Panc1 (cell line): ENCODE measurements at regions not wholly inside any gene's neighbourhood (a gene's known extent, or its start where the extent isn't known, plus 50 kb on each side); places are given as distances from the start of the nearest gene placed in this dataset.

ENCODE experiments used
- ATAC-seq: fragments of 200-7000 bp; cut with Tn5 transposase; 2 replicates; pipeline ENCODE4 v1.9.1; 2020; ENCODE audit warnings: mild to moderate bottlenecking, moderate library complexity
- BruUV-seq: library from RNA; stranded (reverse); fragments of 400-500 nt; replicated peaks from 2 replicates; lab custom pipeline; 2021; lab: Mats Ljungman, UMichigan
- CTCF ChIA-PET: fragments of 300-600 bp; sonication (Branson Sonifier 250); formaldehyde crosslinking; loops from one replicate; lab custom pipeline; 2022; ENCODE audit warnings: antibody characterized with exemption; lab: Charles Lee
- POLR2A ChIA-PET: fragments of 300-600 bp; sonication (Branson Sonifier 250); formaldehyde crosslinking; loops from one replicate; lab custom pipeline; 2022; ENCODE audit warnings: antibody characterized with exemption; lab: Charles Lee
- DNase-seq: peaks from one replicate; pipeline ENCODE4 v3.0.0-alpha.2; 2010; ENCODE audit warnings: low read depth, low spot score
- H3K27ac ChIP-seq: 2 replicates; pipeline ENCODE4 v1.5.1; 2011; ENCODE audit warnings: mild to moderate bottlenecking, low read length, inconsistent platforms
- H3K27me3 ChIP-seq: fragments of 200-500 bp; sonication (Bioruptor generic); 2 replicates; pipeline ENCODE4 v1.6.0; 2014; ENCODE audit warnings: low read length, inconsistent platforms; ENCODE audit not compliant: control insufficient read depth, insufficient read depth
- H3K36me3 ChIP-seq: fragments of 200-500 bp; sonication (Bioruptor generic); 2 replicates; pipeline ENCODE4 v1.5.1; 2014; ENCODE audit warnings: inconsistent platforms, mild to moderate bottlenecking, low read length, moderate library complexity; ENCODE audit not compliant: control insufficient read depth, insufficient read depth
- H3K4me1 ChIP-seq: 2 replicates; pipeline ENCODE4 v1.5.1; 2011; ENCODE audit warnings: inconsistent platforms, mild to moderate bottlenecking, low read length, moderate library complexity; ENCODE audit not compliant: control insufficient read depth, insufficient read depth
- H3K4me3 ChIP-seq, 2 experiments: 2 replicates each; pipeline ENCODE4 v1.5.1; 2011 to 2012; ENCODE audit warnings: low read depth in 2 of 2, low read length in 2 of 2, mild to moderate bottlenecking in 2 of 2, inconsistent platforms in 1 of 2, moderate library complexity in 1 of 2
- H3K9me3 ChIP-seq: fragments of 200-500 bp; sonication (Bioruptor generic); 2 replicates; pipeline ENCODE4 v1.5.1; 2014; ENCODE audit warnings: low read depth, mild to moderate bottlenecking, inconsistent platforms, low read length, moderate library complexity; ENCODE audit not compliant: control insufficient read depth, insufficient read depth
- CTCF ChIP-seq: fragments of 450-650 bp; IDR thresholded peaks from 2 replicates; pipeline ENCODE4 v1.5.1; 2017; ENCODE audit warnings: mild to moderate bottlenecking
- POLR2AphosphoS5 ChIP-seq: IDR thresholded peaks from 2 replicates; pipeline ENCODE4 v1.6.1; 2012; ENCODE audit warnings: mild to moderate bottlenecking, low read depth, low read length, moderate library complexity
- REST ChIP-seq, 2 experiments: IDR thresholded peaks; 2 replicates each; pipeline ENCODE4 v1.6.1; 2011 to 2012; ENCODE audit warnings: low read depth in 2 of 2, control low read depth in 1 of 2, low read length in 1 of 2, mild to moderate bottlenecking in 1 of 2, moderate library complexity in 1 of 2; ENCODE audit not compliant: insufficient read depth in 1 of 2
- SIN3A ChIP-seq: IDR thresholded peaks from 2 replicates; pipeline ENCODE4 v1.6.1; 2012; ENCODE audit warnings: low read depth, mild to moderate bottlenecking, low read length, moderate library complexity, borderline replicate concordance; ENCODE audit not compliant: insufficient read depth
- TCF7L2 ChIP-seq: IDR thresholded peaks from 2 replicates; pipeline ENCODE4 v1.6.1; 2011; ENCODE audit warnings: mild to moderate bottlenecking, low read depth, low read length, inconsistent platforms
- in situ Hi-C: cut with HindIII; loops from 2 replicates; pipeline ENCODE4 v1.10.0; 2016; ENCODE audit warnings: low sequenced_read_pairs, low pct_unique_long_range_greater_than_20kb
- intact Hi-C: fragments of 100-400 bp; cut with micrococcal nuclease; formaldehyde crosslinking; loops from one replicate; pipeline ENCODE4 v1.10.0; 2022; ENCODE audit not compliant: unreplicated experiment

GRCh38 chr6:134431421-134431859 lies 113.5 kb upstream of the SGK1 start:
- BruUV-seq: no TSS peak
- H3K27ac ChIP-seq: no peak overlapping the region
- H3K4me1 ChIP-seq: 0 out of 2 replicates have a peak, but pooled peaks cover 5% of the 10 kb centered on the region
- no peaks in the 10 kb centered on the region for H3K27me3 ChIP-seq
- H3K9me3 ChIP-seq: no peaks in the 10 kb centered on the region
- no peak overlapping the region for H3K4me3 ChIP-seq
- POLR2A ChIA-PET: no interaction called here
- TF ChIP-seq CTCF (no peak), POLR2AphosphoS5 (no peak), SIN3A (no peak), REST (IDR thresholded peaks at IDR 0.05; ENCODE audit: insufficient read depth in 1 of 2, low read depth in 2 of 2, low read length in 1 of 2) (no peak), TCF7L2 (no peak)
- CTCF ChIA-PET: no interaction called here
- intact Hi-C loops (no loop called here), in situ Hi-C loops (no loop called here)
- no peak for ATAC-seq
- no peak for DNase-seq
- no peaks in the 10 kb centered on the region for H3K36me3 ChIP-seq

- BruUV-seq: no TSS peak
- ChIA-PET POLR2A (no interaction called here), CTCF (no interaction called here)
- TF ChIP-seq POLR2AphosphoS5: no peak
- no peak for TF ChIP-seq TCF7L2
- TF ChIP-seq SIN3A: no peak
- TF ChIP-seq REST (IDR thresholded peaks at IDR 0.05; ENCODE audit: insufficient read depth in 1 of 2, low read depth in 2 of 2, low read length in 1 of 2): no peak
- TF ChIP-seq CTCF: no peak
- Histone ChIP-seq H3K4me1 (no peaks in the 10 kb centered on the region), H3K36me3 (no peaks in the 10 kb centered on the region), H3K27me3 (no peaks in the 10 kb centered on the region), H3K27ac (no peak overlapping the region), H3K4me3 (no peak overlapping the region), H3K9me3 (no peaks in the 10 kb centered on the region)
- DNase-seq: no peak
- ATAC-seq: no peak
- intact Hi-C loops: no loop called here
- in situ Hi-C loops: no loop called here
Measured at GRCh38 chr6:134429861-134430380, 112.0 kb upstream of the SGK1 start.
